GM12878 (cell line): ENCODE measurements at regions not wholly inside any gene's neighbourhood (a gene's known extent, or its start where the extent isn't known, plus 50 kb on each side); places are given as distances from the start of the nearest gene placed in this dataset.

Experiments
- ATAC-seq: fragments of 200-7000 bp; cut with Tn5 transposase; 3 replicates; pipeline ENCODE4 v1.9.1; 2020; ENCODE audit warnings: mild to moderate bottlenecking, moderate library complexity
- BruUV-seq: library from RNA; stranded (reverse); fragments of 400-500 nt; replicated peaks from 2 replicates; lab custom pipeline; 2021; lab: Mats Ljungman, UMichigan
- CTCF ChIA-PET: fragments of 300-600 bp; sonication (Branson Sonifier 250); formaldehyde crosslinking; extraction: SDS; loops from one replicate; lab custom pipeline; 2021; ENCODE audit warnings: inconsistent platforms; lab: Yijun Ruan, JAX
- POLR2A ChIA-PET: fragments of 350-600 bp; formaldehyde crosslinking; extraction: SDS; loops from one replicate; lab custom pipeline; 2021; ENCODE audit warnings: inconsistent platforms; lab: Charles Lee
- RAD21 ChIA-PET: fragments of 300-600 bp; sonication (Branson Sonifier 250); formaldehyde crosslinking; loops from one replicate; lab custom pipeline; 2023; ENCODE audit warnings: antibody characterized with exemption; ENCODE audit not compliant: unreplicated experiment; lab: Charles Lee
- SMC1A ChIA-PET: fragments of 300-600 bp; sonication (Branson Sonifier 250); formaldehyde crosslinking; loops from one replicate; lab custom pipeline; 2023; ENCODE audit not compliant: unreplicated experiment, uncharacterized antibody; lab: Charles Lee
- DNase-seq: peaks from one replicate; pipeline ENCODE4 v3.0.0-alpha.2; 2011; ENCODE audit warnings: low read depth, low spot score
- FAIRE-seq: peaks from 3 replicates; lab custom pipeline; 2011; peaks lifted over from hg19 to GRCh38; lab: Jason Lieb, UNC
- H2AFZ ChIP-seq: 2 replicates; pipeline ENCODE4 v1.6.0; 2011; ENCODE audit warnings: low read depth, low read length, control low read depth; ENCODE audit not compliant: control insufficient read depth
- H3K27ac ChIP-seq: 2 replicates; pipeline ENCODE4 v1.5.1; 2011; ENCODE audit warnings: control low read depth; ENCODE audit not compliant: control insufficient read depth, insufficient read depth
- H3K27me3 ChIP-seq, 2 experiments: replicated peaks in 1 of 2; 2 replicates each; pipeline versions ENCODE4 v1.6.0 to v1.6.1; 2011; ENCODE audit warnings: low read length in 1 of 2; ENCODE audit not compliant: control insufficient read depth in 2 of 2, insufficient read depth in 2 of 2
- H3K36me3 ChIP-seq, 2 experiments: 2 replicates each; pipeline ENCODE4 v1.5.1; 2011; ENCODE audit warnings: low read length in 1 of 2; ENCODE audit not compliant: control insufficient read depth in 2 of 2, insufficient read depth in 2 of 2
- H3K4me1 ChIP-seq: 2 replicates; pipeline ENCODE4 v1.6.1; 2011; ENCODE audit warnings: mild to moderate bottlenecking, low read length, moderate library complexity, mixed read lengths; ENCODE audit not compliant: control insufficient read depth, insufficient read depth
- H3K4me2 ChIP-seq: 2 replicates; pipeline ENCODE4 v1.6.0; 2011; ENCODE audit warnings: control low read depth; ENCODE audit not compliant: control insufficient read depth, insufficient read depth
- H3K4me3 ChIP-seq: fragments of 200-600 bp; sonication (generic); 2 replicates; pipeline ENCODE4 v1.5.1; 2016
- H3K79me2 ChIP-seq: 2 replicates; pipeline ENCODE4 v1.6.0; 2011; ENCODE audit warnings: low read length; ENCODE audit not compliant: control insufficient read depth, insufficient read depth
- H3K9ac ChIP-seq: 2 replicates; pipeline ENCODE4 v1.8.0; 2011; ENCODE audit warnings: low read length, control low read depth, mixed read lengths; ENCODE audit not compliant: control insufficient read depth, insufficient read depth
- H3K9me3 ChIP-seq: replicated peaks from 3 replicates; pipeline ENCODE4 v1.5.1; 2011; ENCODE audit warnings: mild to moderate bottlenecking, low read length; ENCODE audit not compliant: control insufficient read depth, insufficient read depth
- H4K20me1 ChIP-seq: 2 replicates; pipeline ENCODE4 v1.6.0; 2011; ENCODE audit not compliant: control insufficient read depth, insufficient read depth
- CUX1 ChIP-seq: IDR thresholded peaks from 2 replicates; pipeline ENCODE4 v1.6.1; 2012; ENCODE audit warnings: improper control_type of control experiment, low read depth, low read length; ENCODE audit not compliant: insufficient replicate concordance
- KDM1A ChIP-seq: fragments of 200-600 bp; sonication (generic); IDR thresholded peaks from 2 replicates; pipeline ENCODE4 v1.6.1; 2016; ENCODE audit warnings: borderline replicate concordance
- KLF5 ChIP-seq: fragments of 450-650 bp; IDR thresholded peaks from 2 replicates; pipeline ENCODE4 v1.6.1; 2014; ENCODE audit warnings: mild to moderate bottlenecking; ENCODE audit not compliant: partially characterized antibody
- MEF2A ChIP-seq: IDR thresholded peaks from 2 replicates; pipeline ENCODE4 v1.6.1; 2011; ENCODE audit warnings: low read depth, mild to moderate bottlenecking, low read length, moderate library complexity; ENCODE audit not compliant: insufficient read depth
- MYB ChIP-seq: fragments of 150-350 bp; IDR thresholded peaks from 2 replicates; pipeline ENCODE4 v1.6.1; 2014; ENCODE audit warnings: mild to moderate bottlenecking, low read depth, low read length, borderline replicate concordance
- MYC ChIP-seq: IDR thresholded peaks from 2 replicates; pipeline ENCODE4 v1.6.1; 2011; ENCODE audit warnings: mild to moderate bottlenecking, low read length, moderate library complexity, inconsistent platforms; ENCODE audit not compliant: insufficient read depth, insufficient replicate concordance, insufficient read length, severe bottlenecking
- NBN ChIP-seq: fragments of 450-650 bp; IDR thresholded peaks from 2 replicates; pipeline ENCODE4 v1.6.1; 2016
- RCOR1 ChIP-seq: conservative IDR thresholded peaks from 2 replicates; pipeline ENCODE4 v1.6.1; 2012; ENCODE audit warnings: low read depth, low read length, improper control_type of control experiment
- REST ChIP-seq: IDR thresholded peaks from 2 replicates; pipeline ENCODE4 v1.6.1; 2012; ENCODE audit warnings: mild to moderate bottlenecking, low read depth, low read length
- SPI1 ChIP-seq: IDR thresholded peaks from 2 replicates; pipeline ENCODE4 v1.6.1; 2011; ENCODE audit warnings: low read depth, mild to moderate bottlenecking, low read length, moderate library complexity, borderline replicate concordance; ENCODE audit not compliant: insufficient read depth
- SREBF1 ChIP-seq: IDR thresholded peaks from 2 replicates; pipeline ENCODE4 v1.6.1; 2012; ENCODE audit warnings: mild to moderate bottlenecking, low read length
- WRNIP1 ChIP-seq: IDR thresholded peaks from 2 replicates; pipeline ENCODE4 v1.6.1; 2011; ENCODE audit warnings: low read depth, low read length, improper control_type of control experiment, borderline replicate concordance
- ZNF622 ChIP-seq: fragments of 450-650 bp; IDR thresholded peaks from 2 replicates; pipeline ENCODE4 v1.6.1; 2017; ENCODE audit warnings: mild to moderate bottlenecking, inconsistent platforms
- WGBS: methylation state at CpG from one replicate; pipeline ENCODE4 v1.1.6; 2016; ENCODE audit warnings: low lambda C conversion rate; ENCODE audit not compliant: insufficient replicate concordance, insufficient coverage; ENCODE audit errors: missing lambda C conversion rate; 5-methylcytosine and 5-hydroxymethylcytosine counted together
- in situ Hi-C: fragments of 300-500 bp; cut with MboI; formaldehyde crosslinking; loops from 9 replicates; pipeline ENCODE4 v1.14.3; 2018; ENCODE audit warnings: mixed read lengths
- intact Hi-C: fragments of 100-400 bp; cut with micrococcal nuclease; formaldehyde crosslinking; loops from one replicate; pipeline ENCODE4 v1.14.2; 2022; ENCODE audit not compliant: unreplicated experiment

GRCh38 chr11:130647371-130647770 lies 198.9 kb downstream of the ADAMTS15 start:
- in situ Hi-C loops (no loop called here), intact Hi-C loops (no loop called here)
- H3K4me1 ChIP-seq = no peaks in the 10 kb centered on the region
- ChIA-PET POLR2A (no interaction called here), CTCF (no interaction called here), RAD21 (no interaction called here), SMC1A (no interaction called here)
- ATAC-seq (no peak), FAIRE-seq (no peak), DNase-seq (no peak)
- H3K4me2 ChIP-seq = no peak overlapping the region
- TF ChIP-seq REST = no peak
- TF ChIP-seq MEF2A = no peak
- no peak for TF ChIP-seq NBN
- no peak for TF ChIP-seq SREBF1
- TF ChIP-seq KLF5 = no peak
- TF ChIP-seq RCOR1 = no peak
- TF ChIP-seq WRNIP1 = no peak
- TF ChIP-seq MYC = no peak
- TF ChIP-seq KDM1A = no peak
- no peak for TF ChIP-seq MYB
- TF ChIP-seq ZNF622 = no peak
- TF ChIP-seq SPI1 = no peak
- TF ChIP-seq CUX1 = no peak
- no peak overlapping the region for H3K9ac ChIP-seq
- H3K9me3 ChIP-seq = no peaks in the 10 kb centered on the region
- no peak overlapping the region for H2AFZ ChIP-seq
- no peak overlapping the region for H3K4me3 ChIP-seq
- peaks cover 0 to 4% of the 10 kb centered on the region in 2 experiments; a peak in 2 of 4 replicates for H3K27me3 ChIP-seq
- 31% methylated on average over 5 of the region's 5 CpGs for WGBS
- H3K36me3 ChIP-seq = no peaks in the 10 kb centered on the region
- BruUV-seq = no TSS peak
- no peaks in the 10 kb centered on the region for H4K20me1 ChIP-seq
- no peak overlapping the region for H3K27ac ChIP-seq
- H3K79me2 ChIP-seq = no peaks in the 10 kb centered on the region
